ENCODE measurements at regions not wholly inside any gene's neighbourhood (a gene's known extent, or its start where the extent isn't known, plus 50 kb on each side); places are given as distances from the start of the nearest gene placed in this dataset.

GRCh38 chr11:122214567-122214966 lies 98.6 kb upstream of the BLID start:
- no peak for TF ChIP-seq CTCF (conservative IDR thresholded peaks at IDR 0.05; ENCODE audit: low read depth, low read length)
- no peak for TF ChIP-seq EZH2phosphoT487 (IDR thresholded peaks at IDR 0.05; ENCODE audit: borderline replicate concordance, low read length)

Measured in PC-3 (cell line).